Adrenal gland (tissue), 9 donors: ENCODE measurements at regions not wholly inside any gene's neighbourhood (a gene's known extent, or its start where the extent isn't known, plus 50 kb on each side); places are given as distances from the start of the nearest gene placed in this dataset.

Experiments used
- DNase-seq, 7 donors: peaks; one replicate each; pipeline ENCODE4 v3.0.0-alpha.2; 2019 to 2020
- H3K27ac ChIP-seq, 5 donors: fragments of 200-600 bp; sonication (generic) in 4 of 5; 1 replicate in 3 of 5; 2 replicates in 2 of 5; pipeline versions ENCODE4 v1.5.1 to v1.8.0; 2016 to 2020; ENCODE audit warnings: mild to moderate bottlenecking in 1 of 5
- H3K27me3 ChIP-seq: fragments of 200-600 bp; 2 replicates; pipeline ENCODE4 v1.8.0; 2021
- H3K36me3 ChIP-seq, 2 donors: fragments of 200-600 bp; replicated peaks in 1 of 2; 1 replicate in 1 of 2; 2 replicates in 1 of 2; pipeline versions ENCODE4 v1.5.1 to v1.8.0; 2018 to 2022
- H3K4me1 ChIP-seq, 2 donors: fragments of 200-600 bp; replicated peaks in 1 of 2; 1 replicate in 1 of 2; 2 replicates in 1 of 2; pipeline versions ENCODE4 v1.5.1 to v1.8.0; 2018 to 2021
- H3K4me3 ChIP-seq, 4 donors: fragments of 200-600 bp; sonication (generic) in 3 of 4; one replicate each; pipeline ENCODE4 v1.5.1; 2016 to 2018
- H3K9me3 ChIP-seq, 3 donors: fragments of 200-600 bp; sonication (generic) in 1 of 3; replicated peaks in 1 of 3; 1 replicate in 2 of 3; 2 replicates in 1 of 3; pipeline versions ENCODE4 v1.5.1 to v1.8.0; 2016 to 2021
- POLR2A ChIP-seq, 2 donors: fragments of 450-650 bp; IDR thresholded peaks; one replicate each; pipeline ENCODE4 v1.6.1; 2017; ENCODE audit warnings: antibody characterized with exemption in 2 of 2, mild to moderate bottlenecking in 2 of 2, moderate library complexity in 1 of 2
- WGBS, 4 donors: extraction: QIAGEN DNeasy Blood & Tissue Kit in 2 of 4; methylation state at CpG; one replicate each; pipeline versions ENCODE4 v1.1.5 to v1.1.7; 2013 to 2017; 5-methylcytosine and 5-hydroxymethylcytosine counted together
- intact Hi-C, 2 donors: fragments of 100-400 bp; cut with DNase I; formaldehyde crosslinking; loops; one replicate each; pipeline versions ENCODE4 v1.14.1 to v1.15.0; 2022 to 2023
- TF ChIP-seq, protein P1 (sequence below), 6 experiments: fragments of 450-650 bp in 4 of 6; fragments of 200-600 bp in 2 of 6; sonication (generic) in 1 of 6; IDR thresholded peaks; 1 replicate in 5 of 6; 2 replicates in 1 of 6; pipeline versions ENCODE4 v1.5.1 to v1.8.0; 2016 to 2021; ENCODE audit warnings: antibody characterized with exemption in 6 of 6, mild to moderate bottlenecking in 2 of 6, moderate library complexity in 1 of 6
- donor health status: healthy with polysubstance abuse.
- donor health status: Bipolar disorder and iron deficiency.
- donor health status: DM: yes; HTN: yes; CAD: no.
- donor health status: DM: no; HTN: no; CAD: no.
- donor health status: DM: no; HTN: no; CAD: no.

DNA sequence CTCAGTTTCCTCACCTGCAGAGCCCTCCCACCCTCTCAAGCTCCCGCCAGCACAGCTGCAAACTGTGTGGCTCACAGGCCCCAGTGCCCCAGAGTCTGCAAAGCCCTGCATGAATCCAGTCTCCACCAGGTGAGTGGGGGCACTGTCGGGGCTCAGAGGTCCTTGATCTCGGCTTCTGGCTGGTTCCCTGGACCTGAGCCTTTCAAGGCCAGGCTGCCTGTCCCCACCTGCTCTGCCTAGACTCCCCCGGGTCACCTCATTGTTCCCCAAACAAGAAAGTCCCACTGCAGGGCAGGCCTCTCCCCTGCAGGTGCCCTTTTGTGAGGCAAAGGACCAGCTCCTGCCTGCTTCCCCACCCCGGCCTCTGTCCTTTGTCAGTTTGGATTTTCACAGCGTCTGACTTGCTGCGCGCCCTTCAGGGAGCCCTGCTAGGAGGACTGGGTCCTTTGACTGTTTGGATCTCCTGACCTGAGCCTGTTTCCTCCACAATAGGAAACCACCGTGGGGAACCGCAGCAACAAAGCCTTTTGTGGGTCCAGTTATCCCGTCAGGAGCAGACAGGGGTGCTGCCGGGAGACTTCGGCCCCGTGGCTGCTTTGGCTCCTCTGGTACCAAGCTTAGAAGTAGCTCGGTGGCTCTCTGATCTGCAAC is 200.5 kb upstream of the HDAC4 start:
- intact Hi-C loops: no loop called here
- 77 to 86% (median 83%) methylated on average over 9 to 15 of the region's 15 CpGs for WGBS, 4 donors
- Histone ChIP-seq H3K4me1 (no peaks in the 10 kb centered on the region), H3K36me3 (no peaks in the 10 kb centered on the region), H3K4me3 (no peak overlapping the region), H3K27me3 (peaks cover 4% of the 10 kb centered on the region), H3K9me3 (no peaks in the 10 kb centered on the region), H3K27ac (no peak overlapping the region)
- TF ChIP-seq, protein P1, sequence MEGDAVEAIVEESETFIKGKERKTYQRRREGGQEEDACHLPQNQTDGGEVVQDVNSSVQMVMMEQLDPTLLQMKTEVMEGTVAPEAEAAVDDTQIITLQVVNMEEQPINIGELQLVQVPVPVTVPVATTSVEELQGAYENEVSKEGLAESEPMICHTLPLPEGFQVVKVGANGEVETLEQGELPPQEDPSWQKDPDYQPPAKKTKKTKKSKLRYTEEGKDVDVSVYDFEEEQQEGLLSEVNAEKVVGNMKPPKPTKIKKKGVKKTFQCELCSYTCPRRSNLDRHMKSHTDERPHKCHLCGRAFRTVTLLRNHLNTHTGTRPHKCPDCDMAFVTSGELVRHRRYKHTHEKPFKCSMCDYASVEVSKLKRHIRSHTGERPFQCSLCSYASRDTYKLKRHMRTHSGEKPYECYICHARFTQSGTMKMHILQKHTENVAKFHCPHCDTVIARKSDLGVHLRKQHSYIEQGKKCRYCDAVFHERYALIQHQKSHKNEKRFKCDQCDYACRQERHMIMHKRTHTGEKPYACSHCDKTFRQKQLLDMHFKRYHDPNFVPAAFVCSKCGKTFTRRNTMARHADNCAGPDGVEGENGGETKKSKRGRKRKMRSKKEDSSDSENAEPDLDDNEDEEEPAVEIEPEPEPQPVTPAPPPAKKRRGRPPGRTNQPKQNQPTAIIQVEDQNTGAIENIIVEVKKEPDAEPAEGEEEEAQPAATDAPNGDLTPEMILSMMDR (IDR thresholded peaks at IDR 0.05): no peak
- TF ChIP-seq POLR2A (IDR thresholded peaks at IDR 0.05): no peak
- peak in 1 of 7 donors; percentile 17 for DNase-seq

DNA sequence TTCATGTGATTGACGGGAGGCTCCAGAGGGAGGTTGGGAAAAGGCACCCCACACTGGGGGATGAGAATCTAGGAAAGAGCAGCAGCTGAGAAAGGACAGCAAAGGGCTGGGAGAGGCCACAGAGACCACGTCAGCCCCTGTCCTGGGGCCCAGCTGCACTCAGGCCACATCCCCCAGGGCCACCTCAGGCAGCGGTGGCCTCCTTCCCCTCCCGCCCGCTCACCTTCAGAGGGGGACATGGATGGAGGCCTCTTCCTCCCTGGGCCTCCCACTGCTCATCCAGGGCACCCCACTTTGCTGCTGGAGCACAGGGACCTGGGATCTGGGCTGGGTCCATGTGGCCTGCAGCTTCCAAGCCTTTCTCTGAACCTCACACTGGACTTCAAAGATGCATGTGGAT is 199.8 kb upstream of the HDAC4 start:
- Histone ChIP-seq H3K9me3 (no peaks in the 10 kb centered on the region), H3K4me1 (no peaks in the 10 kb centered on the region), H3K27ac (no peak overlapping the region), H3K27me3 (peaks cover 4% of the 10 kb centered on the region), H3K4me3 (no peak overlapping the region), H3K36me3 (no peaks in the 10 kb centered on the region)
- no peak for DNase-seq
- no peak for TF ChIP-seq POLR2A (IDR thresholded peaks at IDR 0.05)
- TF ChIP-seq, protein P1 (IDR thresholded peaks at IDR 0.05): no peak
- intact Hi-C loops: no loop called here
- WGBS, 4 donors: 61 to 93% (median 73%) methylated on average over 5 of the region's 5 CpGs

DNA sequence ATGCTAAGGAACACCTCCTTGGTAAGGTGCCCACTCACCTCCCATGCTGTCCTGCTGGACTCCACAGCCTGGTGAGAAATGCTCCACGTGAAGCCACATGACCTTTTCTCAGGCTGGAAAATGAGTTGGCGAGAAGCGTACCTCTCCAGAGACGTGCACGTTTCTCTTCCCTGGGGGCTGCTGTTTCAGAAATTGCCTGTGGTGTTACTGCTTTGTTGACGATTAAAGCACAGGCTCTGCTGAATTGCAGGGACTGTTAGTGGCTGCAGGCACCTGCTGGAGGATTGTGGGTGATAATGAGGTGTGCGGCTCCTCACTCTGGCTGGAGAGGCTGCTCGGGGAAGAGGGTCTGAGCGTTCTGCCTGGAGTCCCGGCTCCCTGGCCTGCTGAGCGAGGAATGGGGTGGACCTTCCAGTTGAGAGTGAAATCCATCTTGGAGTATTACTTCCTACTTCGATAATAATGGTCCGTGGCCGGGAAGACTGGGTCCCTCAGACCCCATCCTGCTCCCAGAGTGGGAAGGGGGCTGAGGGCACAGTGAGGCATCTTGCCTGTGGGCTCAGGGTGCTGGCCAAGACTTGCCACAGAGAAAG is 199.3 kb upstream of the HDAC4 start:
- DNase-seq: peak in 1 of 7 donors; percentile 13
- no peaks in the 10 kb centered on the region for H3K9me3 ChIP-seq
- H3K36me3 ChIP-seq: no peaks in the 10 kb centered on the region
- WGBS, 4 donors: 82 to 88% (median 84%) methylated on average over 13 to 14 of the region's 14 CpGs
- intact Hi-C loops: no loop called here
- H3K27ac ChIP-seq: no peak overlapping the region
- no peak overlapping the region for H3K4me3 ChIP-seq
- no peaks in the 10 kb centered on the region for H3K4me1 ChIP-seq
- no peak for TF ChIP-seq POLR2A (IDR thresholded peaks at IDR 0.05)
- TF ChIP-seq, protein P1 (IDR thresholded peaks at IDR 0.05): no peak
- peaks cover 4% of the 10 kb centered on the region for H3K27me3 ChIP-seq

- DNase-seq: peak in 3 of 7 donors; percentile 1 to 23 (median 6)
- TF ChIP-seq POLR2A (IDR thresholded peaks at IDR 0.05): no peak
- TF ChIP-seq, protein P1 (IDR thresholded peaks at IDR 0.05): no peak
- Histone ChIP-seq H3K4me3 (no peak overlapping the region), H3K9me3 (no peaks in the 10 kb centered on the region), H3K4me1 (no peaks in the 10 kb centered on the region), H3K27ac (no peak overlapping the region), H3K27me3 (peaks cover 4% of the 10 kb centered on the region), H3K36me3 (no peaks in the 10 kb centered on the region)
- intact Hi-C loops: no loop called here
- 81 to 89% (median 86%) methylated on average over 14 of the region's 14 CpGs for WGBS, 4 donors
These were observed 198.5 kb upstream of the HDAC4 start for GRCh38 chr2:239599299-239599698.
